ENCODE measurements at regions not wholly inside any gene's neighbourhood (a gene's known extent, or its start where the extent isn't known, plus 50 kb on each side); places are given as distances from the start of the nearest gene placed in this dataset.

DNA sequence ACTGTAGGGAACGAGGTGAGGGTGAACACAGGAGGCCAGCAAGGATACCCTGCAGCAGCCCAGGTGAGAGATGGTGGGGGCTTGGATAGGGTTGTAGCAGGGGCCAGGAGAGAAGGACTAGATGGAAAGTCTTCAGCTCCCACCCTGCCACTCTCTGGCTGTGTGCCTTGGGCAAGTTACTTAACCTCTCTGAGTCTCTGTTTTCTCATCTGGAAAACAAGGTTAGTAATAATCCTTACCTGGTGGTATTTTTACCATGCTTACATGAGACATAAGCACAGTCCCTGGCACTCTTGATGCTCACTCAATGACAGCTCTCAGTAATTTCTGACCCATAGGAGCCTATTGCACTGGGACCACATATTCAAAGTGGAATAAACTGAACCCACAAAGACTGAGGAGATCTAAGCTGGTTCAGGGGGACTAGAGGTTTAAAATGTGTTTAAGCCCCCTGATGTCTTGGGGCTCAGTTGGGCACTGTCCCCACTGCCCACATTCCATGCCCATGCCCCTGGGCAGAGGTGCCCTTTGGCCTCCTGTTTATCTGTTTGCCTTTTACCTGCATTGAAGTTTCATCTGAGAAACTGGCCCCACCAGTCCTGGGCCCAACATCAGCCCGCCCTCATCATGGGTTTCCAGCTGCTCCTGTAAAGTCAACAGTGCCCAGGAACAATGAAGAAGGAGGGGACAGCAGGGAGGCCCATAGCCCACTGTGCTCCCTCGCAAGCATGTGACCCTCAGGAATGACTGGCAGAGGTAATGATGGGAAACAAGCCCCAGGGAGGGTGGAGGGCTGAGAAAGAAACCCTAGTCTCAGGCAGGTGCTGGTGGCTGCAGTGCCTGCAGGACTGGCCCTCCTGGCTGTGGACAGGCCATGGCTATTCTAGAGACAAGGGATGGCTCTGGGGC, 104.0 kb downstream of the VEGFA start:
- Histone ChIP-seq H2BK20ac (ENCODE audit: low read depth, low read length, poor library complexity, severe bottlenecking) (no peak overlapping the region), H4K91ac (ENCODE audit: insufficient read length, low read depth, low read length) (no peak overlapping the region), H2BK5ac (ENCODE audit: insufficient read length, low read length) (no peak overlapping the region), H2BK120ac (ENCODE audit: low read depth, low read length, poor library complexity, severe bottlenecking) (no peak overlapping the region), H4K5ac (ENCODE audit: insufficient read length, low read depth, low read length) (no peak overlapping the region), H2AFZ (ENCODE audit: low read length) (no peak overlapping the region), H3K79me1 (ENCODE audit: insufficient read depth, low read depth, low read length, poor library complexity, severe bottlenecking) (no peaks in the 10 kb centered on the region), H3K4me1 (ENCODE audit: insufficient read depth, low read length) (no peaks in the 10 kb centered on the region; the same call in 1 of the 2 replicates), H4K20me1 (ENCODE audit: control insufficient read depth, insufficient read depth, insufficient read length) (no peaks in the 10 kb centered on the region), H3K9ac (ENCODE audit: extremely low read depth, insufficient read length, low read length) (no peak overlapping the region), H3K4me2 (ENCODE audit: insufficient read depth, insufficient read length, low read length) (no peak overlapping the region), H3K18ac (ENCODE audit: insufficient read length, low read depth, low read length) (no peak overlapping the region), H3K23ac (ENCODE audit: insufficient read length, low read depth, low read length) (no peak overlapping the region), H2BK15ac (ENCODE audit: low read depth, low read length) (no peak overlapping the region), H3K27ac (ENCODE audit: insufficient read length, low read depth, low read length) (no peak overlapping the region), H4K8ac (replicated peaks; ENCODE audit: insufficient read length, low read depth, low read length) (no peak overlapping the region), H2AK5ac (ENCODE audit: insufficient read length, low read length) (no peak overlapping the region), H3K27me3 (ENCODE audit: insufficient read depth, low read length) (no peaks in the 10 kb centered on the region), H3K23me2 (ENCODE audit: insufficient read length, low read depth, low read length, poor library complexity, severe bottlenecking) (no peaks in the 10 kb centered on the region), H3K79me2 (ENCODE audit: insufficient read depth, low read length) (no peaks in the 10 kb centered on the region), H3K4ac (ENCODE audit: low read depth, low read length) (no peak overlapping the region), H3T11ph (ENCODE audit: low read length) (no peak overlapping the region), H3K9me3 (ENCODE audit: control insufficient read depth, low read depth, low read length) (no peaks in the 10 kb centered on the region), H3K14ac (ENCODE audit: insufficient read depth, low read length) (no peak overlapping the region), H3K56ac (ENCODE audit: insufficient read length, low read depth, low read length) (no peak overlapping the region), H2BK12ac (ENCODE audit: insufficient read length, low read depth, low read length) (no peak overlapping the region)
- Mint-ChIP-seq H3K36me3 (ENCODE audit: insufficient read depth in 1 of 3, low read depth in 3 of 3) (no peaks in the 10 kb centered on the region), H3K4me1 (peaks cover 19 to 45% of the 10 kb centered on the region in 2 experiments), H3K4me3 (no peak overlapping the region), H3K27ac (peak overlapping the region in 2 of 3 experiments; percentile 15 to 28; a peak in 2 of 7 replicates), H3K27me3 (ENCODE audit: low read depth) (no peaks in the 10 kb centered on the region; the same call in 1 of the 2 replicates), H3K9me3 (no peaks in the 10 kb centered on the region)
- no CpG with 5 or more reads among the region's 3 CpGs for WGBS (ENCODE audit: extremely low coverage, insufficient read length, low lambda C conversion rate)
- no peak for DNase-seq
- TF ChIP-seq, protein P1, sequence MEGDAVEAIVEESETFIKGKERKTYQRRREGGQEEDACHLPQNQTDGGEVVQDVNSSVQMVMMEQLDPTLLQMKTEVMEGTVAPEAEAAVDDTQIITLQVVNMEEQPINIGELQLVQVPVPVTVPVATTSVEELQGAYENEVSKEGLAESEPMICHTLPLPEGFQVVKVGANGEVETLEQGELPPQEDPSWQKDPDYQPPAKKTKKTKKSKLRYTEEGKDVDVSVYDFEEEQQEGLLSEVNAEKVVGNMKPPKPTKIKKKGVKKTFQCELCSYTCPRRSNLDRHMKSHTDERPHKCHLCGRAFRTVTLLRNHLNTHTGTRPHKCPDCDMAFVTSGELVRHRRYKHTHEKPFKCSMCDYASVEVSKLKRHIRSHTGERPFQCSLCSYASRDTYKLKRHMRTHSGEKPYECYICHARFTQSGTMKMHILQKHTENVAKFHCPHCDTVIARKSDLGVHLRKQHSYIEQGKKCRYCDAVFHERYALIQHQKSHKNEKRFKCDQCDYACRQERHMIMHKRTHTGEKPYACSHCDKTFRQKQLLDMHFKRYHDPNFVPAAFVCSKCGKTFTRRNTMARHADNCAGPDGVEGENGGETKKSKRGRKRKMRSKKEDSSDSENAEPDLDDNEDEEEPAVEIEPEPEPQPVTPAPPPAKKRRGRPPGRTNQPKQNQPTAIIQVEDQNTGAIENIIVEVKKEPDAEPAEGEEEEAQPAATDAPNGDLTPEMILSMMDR (conservative IDR thresholded peaks at IDR 0.05), result no peak
